HG03135 (cell line): ENCODE measurements at regions not wholly inside any gene's neighbourhood (a gene's known extent, or its start where the extent isn't known, plus 50 kb on each side); places are given as distances from the start of the nearest gene placed in this dataset.
"Not testable (repeated sequence)": the region's sequence is repeated elsewhere in the genome, so short reads cannot be mapped to it uniquely, and the experiment has no call there.

ENCODE experiments used
- ATAC-seq: cut with Tn5 transposase; IDR thresholded peaks from one replicate; pipeline ENCODE4 v1.9.1; 2021; ENCODE audit warnings: mild to moderate bottlenecking, moderate library complexity; ENCODE audit not compliant: unreplicated experiment

DNA sequence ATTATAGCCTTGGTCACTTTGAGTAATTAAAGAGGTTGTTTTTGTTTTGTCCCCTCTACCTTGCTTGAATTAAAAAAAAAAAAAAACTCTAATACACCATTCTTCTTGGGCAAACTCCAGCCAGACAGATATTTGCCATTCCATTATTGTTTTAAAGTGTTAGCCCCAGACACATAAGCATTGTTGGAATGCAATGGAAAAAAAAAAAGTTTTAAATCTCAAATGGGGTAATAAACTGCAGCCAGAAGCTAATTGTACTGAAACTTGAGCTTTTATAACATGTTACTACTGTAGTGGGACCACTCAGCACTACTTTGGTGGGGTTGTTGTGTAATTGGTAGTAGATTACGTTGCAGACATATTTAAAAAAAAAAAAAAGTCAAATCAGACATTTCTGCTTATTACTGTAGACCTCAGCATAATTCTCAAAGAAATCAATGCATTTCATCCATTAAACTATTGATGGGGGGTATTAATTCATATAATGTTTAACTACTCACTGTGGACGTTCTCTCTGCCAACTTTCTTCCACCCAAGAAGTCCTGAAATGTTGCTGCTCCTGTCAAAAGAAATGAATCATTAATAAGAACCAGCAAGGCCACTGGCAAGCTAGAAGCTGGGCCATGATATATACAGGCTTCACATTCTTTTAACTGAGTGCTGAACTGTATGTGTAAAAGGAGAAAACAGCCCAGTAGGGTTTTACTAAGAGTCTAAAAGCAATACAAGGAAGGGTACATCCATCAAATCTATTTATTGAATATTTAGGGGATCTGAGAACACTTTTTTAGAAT lies 626.6 kb upstream of the SOX9 start:
- no peak for ATAC-seq

GRCh38 chr17:71495420-71495819 lies 625.4 kb upstream of the SOX9 start:
- no peak for ATAC-seq

GRCh38 chr17:71496552-71496951 lies 624.3 kb upstream of the SOX9 start:
- ATAC-seq: no peak

GRCh38 chr17:71500761-71501555 lies 619.9 kb upstream of the SOX9 start:
- ATAC-seq: no peak

DNA sequence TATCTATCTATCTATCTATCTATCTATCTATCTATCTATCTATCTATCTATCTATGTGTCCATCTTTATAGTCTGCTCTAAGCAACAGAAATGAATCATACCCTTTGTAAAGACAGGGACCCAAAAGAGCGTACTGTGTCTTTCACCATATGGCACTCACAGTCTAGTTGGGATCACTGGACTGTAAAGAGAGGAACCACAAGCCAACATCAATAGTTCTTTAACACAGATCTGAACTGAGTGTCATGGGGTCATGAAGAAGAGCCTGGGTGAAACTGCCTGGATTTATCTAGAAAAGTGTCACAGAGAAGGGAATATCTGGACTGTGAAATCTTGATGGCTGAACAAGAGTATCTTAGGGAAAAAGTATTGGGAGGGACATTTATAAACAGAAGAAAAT lies 619.1 kb upstream of the SOX9 start:
- no peak for ATAC-seq

DNA sequence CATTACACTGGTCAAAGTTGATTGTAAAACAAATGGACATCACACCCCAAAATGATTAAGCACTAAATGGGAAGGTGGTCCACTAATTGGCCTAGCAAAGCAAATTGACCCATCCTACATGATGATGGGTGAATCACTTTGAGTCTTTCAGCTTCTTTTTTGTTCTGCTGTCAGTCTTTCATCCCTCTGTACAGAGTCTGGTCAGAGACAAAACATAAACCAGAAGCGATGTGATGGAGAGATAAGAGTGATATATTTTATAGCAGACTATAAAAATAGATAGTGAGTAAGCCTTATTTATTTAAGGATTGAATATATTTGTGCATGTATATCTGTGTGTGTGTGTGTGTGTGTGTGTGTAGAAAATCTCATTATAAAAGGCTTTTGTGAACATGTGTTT lies 618.4 kb upstream of the SOX9 start:
- no peak for ATAC-seq

DNA sequence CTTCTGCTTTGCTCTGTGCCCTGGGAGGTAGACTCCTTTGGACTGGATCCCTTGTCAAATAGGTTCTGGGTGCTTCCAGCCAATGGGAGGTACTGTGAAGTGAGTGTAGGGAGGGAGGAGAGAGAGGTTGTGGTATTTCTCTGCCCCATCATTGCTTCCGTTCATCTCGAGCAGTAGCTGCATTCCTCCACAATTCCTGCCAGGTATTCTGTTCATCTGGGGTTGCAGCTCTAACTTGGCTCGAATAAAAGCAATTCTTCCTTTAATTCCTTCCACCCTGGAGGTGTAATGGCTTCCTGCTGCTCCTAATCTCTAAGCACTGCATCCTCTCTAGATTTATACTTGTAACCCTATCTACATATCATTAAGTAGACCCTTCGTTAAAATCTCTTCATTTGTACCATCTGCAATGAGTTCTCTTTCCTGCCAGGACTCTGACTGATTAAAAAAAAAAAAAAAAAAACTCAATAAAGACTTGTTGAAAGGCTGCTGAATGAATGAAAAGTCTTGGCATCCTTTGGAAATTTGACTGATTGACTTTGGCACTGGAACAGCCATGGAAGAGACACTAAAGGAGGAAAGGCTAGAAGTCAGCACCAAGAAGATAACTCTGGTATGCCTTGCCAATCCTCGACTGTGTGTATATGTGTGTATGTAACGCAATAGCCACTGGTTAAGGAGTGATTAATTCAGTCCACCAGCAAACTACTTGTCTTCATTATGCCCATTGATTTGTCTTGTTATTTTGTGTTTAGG lies 616.9 kb upstream of the SOX9 start:
- ATAC-seq: no peak

- ATAC-seq: no peak
Observed at GRCh38 chr17:71505200-71505599, 615.6 kb upstream of the SOX9 start.

DNA sequence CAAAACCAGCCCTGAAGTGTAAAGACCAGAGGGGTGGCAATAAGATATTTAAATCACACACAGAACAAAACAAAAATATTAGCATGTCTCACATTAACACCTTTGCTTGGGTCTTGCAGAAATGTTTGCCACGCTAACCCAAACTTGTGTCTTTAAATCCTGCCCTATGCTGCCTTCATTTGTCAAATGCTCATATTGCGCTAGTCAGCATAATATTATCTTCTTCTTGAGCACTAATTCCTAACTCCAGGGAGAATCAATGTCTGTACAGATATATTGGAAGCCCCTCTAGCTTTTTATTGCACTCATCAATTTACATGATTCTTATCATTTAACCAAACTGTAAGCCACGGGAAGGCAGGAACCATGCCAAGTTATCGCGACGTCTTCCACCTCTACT lies 614.8 kb upstream of the SOX9 start:
- no peak for ATAC-seq

- ATAC-seq: no peak
Observed at GRCh38 chr17:71511266-71511995, 609.4 kb upstream of the SOX9 start.

DNA sequence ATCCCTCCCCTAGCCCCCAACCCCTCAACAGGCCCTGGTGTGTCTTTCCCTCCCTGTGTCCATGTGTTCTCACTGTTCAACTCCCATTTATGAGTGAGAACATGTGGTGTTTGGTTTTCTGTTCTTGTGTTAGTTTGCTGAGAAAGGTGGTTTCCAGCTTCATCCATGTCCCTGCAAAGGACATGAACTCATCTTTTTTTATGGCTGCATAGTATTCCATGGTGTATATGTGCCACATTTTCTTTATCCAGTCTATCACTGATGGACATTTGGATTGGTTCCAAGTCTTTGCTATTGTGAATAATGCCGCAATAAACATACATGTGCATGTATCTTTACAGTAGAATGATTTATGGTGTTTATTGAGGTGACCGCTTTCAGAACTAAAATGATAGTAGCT lies 607.1 kb upstream of the SOX9 start:
- ATAC-seq: not testable (repeated sequence)

DNA sequence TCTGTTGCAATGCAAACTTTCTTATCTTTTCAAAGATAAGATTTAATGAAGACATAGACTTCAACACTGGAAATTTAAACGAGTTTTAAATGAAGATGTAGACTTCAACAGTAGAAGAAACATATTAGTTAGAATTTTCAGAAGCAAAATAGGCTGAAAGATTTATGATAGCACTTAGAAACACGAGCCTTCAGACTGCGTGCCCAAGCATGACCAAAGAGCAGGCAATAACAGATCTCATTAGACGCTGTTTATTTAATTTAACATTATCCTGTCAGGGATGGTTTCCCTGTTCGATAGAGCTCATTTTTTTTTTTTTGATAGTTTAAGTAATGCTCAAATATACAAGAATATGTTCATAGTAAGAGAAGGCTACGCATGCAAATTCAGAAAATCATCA lies 604.7 kb upstream of the SOX9 start:
- no peak for ATAC-seq

GRCh38 chr17:71519285-71519684 lies 601.5 kb upstream of the SOX9 start:
- ATAC-seq: no peak

- no peak for ATAC-seq
Observed at GRCh38 chr17:71521724-71522123, 599.1 kb upstream of the SOX9 start.

- ATAC-seq: no peak
Observed at GRCh38 chr17:71522383-71522782, 598.4 kb upstream of the SOX9 start.

GRCh38 chr17:71527311-71527710 lies 593.5 kb upstream of the SOX9 start:
- no peak for ATAC-seq

GRCh38 chr17:71528210-71528609 lies 592.6 kb upstream of the SOX9 start:
- no peak for ATAC-seq

DNA sequence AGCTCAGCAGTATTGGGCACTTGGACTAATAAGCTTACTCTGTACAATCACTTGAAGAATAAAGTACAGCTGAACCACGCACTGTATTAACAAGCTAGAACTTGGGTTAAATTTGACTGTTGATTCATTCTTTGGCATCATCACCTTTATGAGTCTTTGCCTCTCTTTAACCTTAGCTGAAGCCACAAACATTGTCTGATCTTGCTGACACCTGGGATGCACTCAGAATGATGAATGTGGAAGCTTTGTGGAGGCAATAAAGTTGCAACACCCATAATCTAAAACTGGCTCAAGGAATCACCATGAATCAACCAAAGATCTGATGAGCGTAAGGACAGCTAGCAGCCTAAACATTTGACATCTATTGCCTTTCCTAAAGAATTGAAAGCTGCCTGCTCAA lies 590.6 kb upstream of the SOX9 start:
- ATAC-seq: no peak

DNA sequence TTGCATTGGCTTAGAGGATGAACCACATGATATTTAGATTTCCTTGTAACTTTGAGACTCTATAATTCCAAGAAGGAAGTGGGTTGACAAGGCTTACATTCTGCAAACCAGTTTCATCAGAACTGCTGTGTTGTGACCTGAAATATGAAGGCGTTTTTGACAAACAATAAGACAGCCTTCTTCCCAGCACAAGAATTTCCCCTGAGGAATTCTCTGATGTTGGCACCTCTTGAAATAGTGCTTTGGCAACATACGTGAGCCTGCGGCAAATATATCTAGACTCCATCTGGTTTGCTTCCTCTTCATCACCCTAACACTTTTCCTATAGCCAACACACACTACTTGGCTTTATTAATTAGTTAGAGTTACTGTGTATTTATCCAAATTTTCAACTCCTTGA lies 585.5 kb upstream of the SOX9 start:
- ATAC-seq: no peak

DNA sequence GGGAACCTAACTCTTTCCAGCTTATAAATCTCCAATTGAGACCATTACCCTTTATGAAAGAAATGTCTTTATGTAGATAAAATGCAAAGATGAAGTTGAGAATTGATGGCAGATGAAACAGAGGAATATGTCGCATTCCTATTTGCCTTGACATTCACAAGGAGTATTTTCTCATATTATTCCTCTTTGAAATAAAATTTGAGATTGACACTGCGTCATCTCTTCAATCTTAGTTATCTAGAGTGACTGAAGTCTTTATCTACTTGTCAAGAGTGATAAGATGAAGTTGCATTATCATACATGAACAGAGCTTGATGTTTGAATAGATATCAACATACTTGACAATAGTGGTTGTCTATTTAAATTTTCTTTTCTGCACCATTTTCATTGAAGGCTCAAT lies 574.4 kb upstream of the SOX9 start:
- no peak for ATAC-seq

- no peak for ATAC-seq
Observed at GRCh38 chr17:71547904-71548303, 572.9 kb upstream of the SOX9 start.
